GM21723 (cell line): ENCODE measurements at regions not wholly inside any gene's neighbourhood (a gene's known extent, or its start where the extent isn't known, plus 50 kb on each side); places are given as distances from the start of the nearest gene placed in this dataset.
"Not testable (repeated sequence)": the region's sequence is repeated elsewhere in the genome, so short reads cannot be mapped to it uniquely, and the experiment has no call there.

Source experiments
- ATAC-seq: cut with Tn5 transposase; IDR thresholded peaks from one replicate; pipeline ENCODE4 v1.9.1; 2021; ENCODE audit warnings: mild to moderate bottlenecking, moderate library complexity; ENCODE audit not compliant: unreplicated experiment

- ATAC-seq, result no peak
Measured at GRCh38 chrX:65331371-65331770, 203.2 kb downstream of the LAS1L start.

- ATAC-seq, result no peak
Measured at GRCh38 chrX:65300104-65300809, 234.3 kb downstream of the LAS1L start.

- ATAC-seq, result not testable (repeated sequence)
Measured at GRCh38 chrX:65282905-65283304, 251.7 kb downstream of the LAS1L start.

GRCh38 chrX:65273152-65273551 is 261.4 kb downstream of the LAS1L start:
- no peak for ATAC-seq

GRCh38 chrX:65266482-65266881 is 268.1 kb downstream of the LAS1L start:
- ATAC-seq, result no peak

- no peak for ATAC-seq
Measured at GRCh38 chrX:65253817-65254216, 277.6 kb upstream of the ZC4H2 start.

GRCh38 chrX:65241059-65241721 is 264.9 kb upstream of the ZC4H2 start:
- no peak for ATAC-seq

GRCh38 chrX:65203545-65203944 is 227.3 kb upstream of the ZC4H2 start:
- no peak for ATAC-seq

GRCh38 chrX:65196758-65197360 is 220.6 kb upstream of the ZC4H2 start:
- ATAC-seq, result no peak

GRCh38 chrX:65195621-65196020 is 219.4 kb upstream of the ZC4H2 start:
- no peak for ATAC-seq

- ATAC-seq, result no peak
Measured at GRCh38 chrX:65194547-65194946, 218.3 kb upstream of the ZC4H2 start.

- ATAC-seq, result not testable (repeated sequence)
Measured at GRCh38 chrX:65163325-65163724, 187.1 kb upstream of the ZC4H2 start.

GRCh38 chrX:65148232-65148631 is 172.0 kb upstream of the ZC4H2 start:
- no peak for ATAC-seq

GRCh38 chrX:65136424-65136823 is 160.2 kb upstream of the ZC4H2 start:
- no peak for ATAC-seq

- no peak for ATAC-seq
Measured at GRCh38 chrX:65127842-65128241, 151.6 kb upstream of the ZC4H2 start.

- no peak for ATAC-seq
Measured at GRCh38 chrX:65098851-65099250, 122.6 kb upstream of the ZC4H2 start.

- no peak for ATAC-seq
Measured at GRCh38 chrX:65093658-65094057, 117.4 kb upstream of the ZC4H2 start.

- ATAC-seq, result no peak
Measured at GRCh38 chrX:65073233-65073632, 97.0 kb upstream of the ZC4H2 start.

GRCh38 chrX:65072590-65072989 is 96.3 kb upstream of the ZC4H2 start:
- ATAC-seq, result no peak

- not testable (repeated sequence) for ATAC-seq
Measured at GRCh38 chrX:65058626-65059025, 82.4 kb upstream of the ZC4H2 start.

GRCh38 chrX:65045001-65045400 is 68.8 kb upstream of the ZC4H2 start:
- ATAC-seq, result no peak

GRCh38 chrX:65035446-65035770 is 59.2 kb upstream of the ZC4H2 start:
- peak; percentile 46 for ATAC-seq
